Caco-2 (cell line): ENCODE measurements at regions not wholly inside any gene's neighbourhood (a gene's known extent, or its start where the extent isn't known, plus 50 kb on each side); places are given as distances from the start of the nearest gene placed in this dataset.
"Not testable (repeated sequence)": the region's sequence is repeated elsewhere in the genome, so short reads cannot be mapped to it uniquely, and the experiment has no call there.

Experiments
- BruUV-seq: library from RNA; stranded (reverse); fragments of 400-500 nt; replicated peaks from 2 replicates; lab custom pipeline; 2021; lab: Mats Ljungman, UMichigan
- CTCF ChIA-PET: fragments of 300-600 bp; sonication (Branson Sonifier 250); formaldehyde crosslinking; loops from one replicate; lab custom pipeline; 2022; ENCODE audit warnings: antibody characterized with exemption; lab: Charles Lee
- POLR2A ChIA-PET: fragments of 300-600 bp; sonication (Branson Sonifier 250); formaldehyde crosslinking; loops from one replicate; lab custom pipeline; 2022; ENCODE audit warnings: antibody characterized with exemption; lab: Charles Lee
- DNase-seq, 2 experiments: peaks; one replicate each; pipeline versions ENCODE4 v3.0.0 to v3.0.0-alpha.2; 2020 to 2022
- H3K27me3 ChIP-seq: replicated peaks from 2 replicates; pipeline ENCODE4 v1.6.0; 2011; ENCODE audit warnings: low read length; ENCODE audit not compliant: control insufficient read depth, insufficient read depth
- H3K36me3 ChIP-seq: 2 replicates; pipeline ENCODE4 v1.5.1; 2011; ENCODE audit warnings: low read length; ENCODE audit not compliant: control insufficient read depth, insufficient read depth
- H3K4me1 ChIP-seq: fragments of 250-450 bp; sonication (Bioruptor Pico); 2 replicates; pipeline ENCODE4 v1.5.1; 2020; ENCODE audit warnings: mild to moderate bottlenecking
- H3K4me3 ChIP-seq: 2 replicates; pipeline ENCODE4 v1.5.1; 2011; ENCODE audit warnings: low read depth, mild to moderate bottlenecking, control low read depth, low read length
- H3K9me3 ChIP-seq: fragments of 250-450 bp; sonication (Bioruptor Pico); 2 replicates; pipeline ENCODE4 v1.5.1; 2020; ENCODE audit warnings: mild to moderate bottlenecking, moderate library complexity
- H3K27ac Mint-ChIP-seq: one replicate; pipeline ENCODE4 v1.8.0; 2022; ENCODE audit warnings: mixed read lengths; ENCODE audit not compliant: unreplicated experiment
- H3K27me3 Mint-ChIP-seq: one replicate; pipeline ENCODE4 v1.8.0; 2022; ENCODE audit warnings: mixed read lengths; ENCODE audit not compliant: insufficient read depth, unreplicated experiment
- H3K36me3 Mint-ChIP-seq: one replicate; pipeline ENCODE4 v1.8.0; 2022; ENCODE audit warnings: mild to moderate bottlenecking, mixed read lengths; ENCODE audit not compliant: insufficient read depth, unreplicated experiment
- H3K4me1 Mint-ChIP-seq: one replicate; pipeline ENCODE4 v1.8.0; 2022; ENCODE audit warnings: low read depth, mixed read lengths; ENCODE audit not compliant: unreplicated experiment
- H3K4me3 Mint-ChIP-seq: one replicate; pipeline ENCODE4 v1.8.0; 2022; ENCODE audit warnings: mild to moderate bottlenecking, moderate library complexity, mixed read lengths; ENCODE audit not compliant: unreplicated experiment
- H3K9me3 Mint-ChIP-seq: one replicate; pipeline ENCODE4 v1.8.0; 2022; ENCODE audit warnings: mixed read lengths; ENCODE audit not compliant: unreplicated experiment
- CTCF ChIP-seq, 2 experiments: fragments of 200-600 bp in 1 of 2; IDR thresholded peaks; 1 replicate in 1 of 2; 2 replicates in 1 of 2; pipeline versions ENCODE4 v1.5.1 to v1.8.0; 2011 to 2022; ENCODE audit warnings: antibody characterized with exemption in 1 of 2, control low read depth in 1 of 2, inconsistent platforms in 1 of 2, low read depth in 1 of 2, low read length in 1 of 2, mild to moderate bottlenecking in 1 of 2, moderate library complexity in 1 of 2; ENCODE audit not compliant: insufficient read depth in 1 of 2, severe bottlenecking in 1 of 2, unreplicated experiment in 1 of 2
- intact Hi-C: fragments of 100-400 bp; cut with micrococcal nuclease; formaldehyde crosslinking; loops from one replicate; pipeline ENCODE4 v1.10.0; 2022; ENCODE audit not compliant: unreplicated experiment

- H3K27me3 ChIP-seq: no peaks in the 10 kb centered on the region
- no peak overlapping the region for H3K4me3 ChIP-seq
- Mint-ChIP-seq H3K4me3 (no peak overlapping the region), H3K9me3 (no peaks in the 10 kb centered on the region), H3K27ac (no peak overlapping the region), H3K4me1 (no peaks in the 10 kb centered on the region), H3K36me3 (no peaks in the 10 kb centered on the region), H3K27me3 (no peaks in the 10 kb centered on the region)
- intact Hi-C loops: no loop called here
- BruUV-seq: no TSS peak
- H3K9me3 ChIP-seq: no peaks in the 10 kb centered on the region
- TF ChIP-seq CTCF (IDR thresholded peaks at IDR 0.05; ENCODE audit: insufficient read depth in 1 of 2, low read depth in 1 of 2, low read length in 1 of 2, severe bottlenecking in 1 of 2, unreplicated experiment in 1 of 2): no peak
- ChIA-PET CTCF (no interaction called here), POLR2A (no interaction called here)
- H3K4me1 ChIP-seq: no peaks in the 10 kb centered on the region
- DNase-seq: no peak
- no peaks in the 10 kb centered on the region for H3K36me3 ChIP-seq
Observed at GRCh38 chr5:53407373-53407772, 73.1 kb upstream of the FST start.

DNA sequence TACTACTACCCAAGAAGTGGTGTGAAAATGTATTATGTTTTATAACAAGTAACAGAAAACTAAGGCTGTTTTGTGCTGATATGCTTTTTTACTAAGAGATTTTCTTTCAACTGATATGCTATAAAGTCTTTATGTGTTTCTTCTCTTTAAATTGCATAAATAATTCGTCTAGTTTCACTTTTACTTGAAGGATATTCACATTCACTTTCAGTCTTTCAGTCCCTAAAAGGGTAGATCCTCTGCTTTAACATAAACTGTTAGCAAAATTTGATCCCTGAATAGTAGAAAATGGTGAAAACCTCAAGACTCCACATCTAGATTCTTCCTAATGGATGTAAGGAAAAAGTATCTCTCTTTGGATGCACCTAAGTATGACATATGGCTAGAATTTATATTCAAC, 69.0 kb upstream of the FST start:
- no peaks in the 10 kb centered on the region for H3K36me3 Mint-ChIP-seq
- no peaks in the 10 kb centered on the region for H3K27me3 Mint-ChIP-seq
- no peak for TF ChIP-seq CTCF (IDR thresholded peaks at IDR 0.05; ENCODE audit: insufficient read depth in 1 of 2, low read depth in 1 of 2, low read length in 1 of 2, severe bottlenecking in 1 of 2, unreplicated experiment in 1 of 2)
- no peaks in the 10 kb centered on the region for H3K9me3 Mint-ChIP-seq
- intact Hi-C loops: no loop called here
- H3K36me3 ChIP-seq: no peaks in the 10 kb centered on the region
- no peak overlapping the region for H3K27ac Mint-ChIP-seq
- ChIA-PET CTCF (no interaction called here), POLR2A (no interaction called here)
- no peaks in the 10 kb centered on the region for H3K27me3 ChIP-seq
- H3K4me3 Mint-ChIP-seq: no peak overlapping the region
- no peaks in the 10 kb centered on the region for H3K4me1 ChIP-seq
- H3K9me3 ChIP-seq: no peaks in the 10 kb centered on the region
- no peak overlapping the region for H3K4me3 ChIP-seq
- H3K4me1 Mint-ChIP-seq: no peaks in the 10 kb centered on the region
- BruUV-seq: no TSS peak
- no peak for DNase-seq

DNA sequence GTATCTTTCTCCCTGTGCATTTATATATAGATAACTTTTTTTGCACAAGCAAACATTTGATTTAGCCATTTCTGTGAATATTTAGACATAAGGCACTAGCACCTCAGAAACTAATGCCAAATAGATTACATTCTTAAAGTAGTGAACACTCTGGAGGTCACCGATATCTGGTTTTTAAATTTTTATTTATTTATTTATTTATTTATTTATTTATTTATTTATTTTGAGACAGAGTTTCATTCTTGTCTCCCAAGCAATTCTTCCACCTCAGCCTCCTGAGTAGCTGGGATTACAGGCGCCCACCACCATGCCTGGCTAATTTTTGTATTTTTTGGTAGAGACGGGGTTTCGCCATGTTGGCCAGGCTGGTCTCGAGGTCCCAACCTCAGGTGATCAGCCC, 67.9 kb upstream of the FST start:
- H3K27ac Mint-ChIP-seq, H3K27me3 ChIP-seq, H3K27me3 Mint-ChIP-seq, POLR2A ChIA-PET, BruUV-seq, H3K9me3 ChIP-seq, CTCF ChIA-PET, H3K4me3 Mint-ChIP-seq, H3K36me3 ChIP-seq, H3K36me3 Mint-ChIP-seq, H3K4me3 ChIP-seq, DNase-seq, H3K9me3 Mint-ChIP-seq, intact Hi-C loops, H3K4me1 ChIP-seq, H3K4me1 Mint-ChIP-seq: not testable (repeated sequence)
